A673 (cell line): ENCODE measurements at regions not wholly inside any gene's neighbourhood (a gene's known extent, or its start where the extent isn't known, plus 50 kb on each side); places are given as distances from the start of the nearest gene placed in this dataset.

Experiments
- CTCF ChIP-seq: fragments of 300-800, 200-600 bp; sonication (generic); conservative IDR thresholded peaks from 2 replicates; pipeline ENCODE4 v1.5.1; 2017; ENCODE audit warnings: low read depth, mild to moderate bottlenecking, antibody characterized with exemption, low read length, moderate library complexity, mixed read lengths
- EZH2 ChIP-seq: fragments of 200-600 bp; sonication (generic); IDR thresholded peaks from 2 replicates; pipeline ENCODE4 v1.6.1; 2017; ENCODE audit warnings: borderline replicate concordance, low read depth, mild to moderate bottlenecking, mixed read lengths, antibody characterized with exemption, low read length; ENCODE audit not compliant: poor library complexity, severe bottlenecking

- TF ChIP-seq CTCF (no peak), EZH2 (no peak)
Measured at GRCh38 chr13:19083340-19083739, 98.3 kb downstream of the TUBA3C start.
